Thoracic aorta (tissue), 2 donors: ENCODE measurements at regions not wholly inside any gene's neighbourhood (a gene's known extent, or its start where the extent isn't known, plus 50 kb on each side); places are given as distances from the start of the nearest gene placed in this dataset.

Source experiments
- ATAC-seq: fragments of 150-250 bp; one replicate; pipeline ENCODE4 v1.8.0; 2017; ENCODE audit warnings: low read depth; ENCODE audit not compliant: insufficient number of reproducible peaks, low FRiP score
- DNase-seq: peaks from one replicate; pipeline ENCODE4 v3.0.0-alpha.2; 2020; ENCODE audit warnings: low spot score
- H3K27ac ChIP-seq, 2 donors: fragments of 200-600 bp; sonication (generic); 1 replicate in 1 of 2; 2 replicates in 1 of 2; pipeline ENCODE4 v1.5.1; 2016; ENCODE audit warnings: mild to moderate bottlenecking in 2 of 2, moderate library complexity in 2 of 2
- H3K27me3 ChIP-seq: fragments of 200-600 bp; sonication (generic); replicated peaks from 2 replicates; pipeline ENCODE4 v1.6.0; 2016; ENCODE audit warnings: mild to moderate bottlenecking; ENCODE audit not compliant: insufficient read depth
- H3K36me3 ChIP-seq: fragments of 200-600 bp; sonication (generic); one replicate; pipeline ENCODE4 v1.5.1; 2016
- H3K4me1 ChIP-seq, 2 donors: fragments of 200-600 bp; sonication (generic); 1 replicate in 1 of 2; 2 replicates in 1 of 2; pipeline versions ENCODE4 v1.5.1 to v1.6.0; 2016; ENCODE audit warnings: low read depth in 2 of 2, mild to moderate bottlenecking in 1 of 2; ENCODE audit not compliant: control insufficient read depth in 1 of 2
- H3K4me3 ChIP-seq: fragments of 200-600 bp; sonication (generic); 2 replicates; pipeline ENCODE4 v1.5.1; 2016; ENCODE audit warnings: mild to moderate bottlenecking
- H3K9me3 ChIP-seq: fragments of 200-600 bp; sonication (generic); 2 replicates; pipeline ENCODE4 v1.5.1; 2016
- CTCF ChIP-seq: fragments of 200-600 bp; sonication (generic); IDR thresholded peaks from one replicate; pipeline ENCODE4 v1.5.1; 2019; ENCODE audit warnings: antibody characterized with exemption

- no peak for ATAC-seq
- no peak for DNase-seq
- H3K27me3 ChIP-seq, result no peaks in the 10 kb centered on the region
- no peaks in the 10 kb centered on the region for H3K4me1 ChIP-seq
- no peak for TF ChIP-seq CTCF
- no peak overlapping the region for H3K4me3 ChIP-seq
- no peaks in the 10 kb centered on the region for H3K9me3 ChIP-seq
- no peaks in the 10 kb centered on the region for H3K36me3 ChIP-seq
- H3K27ac ChIP-seq, result no peak overlapping the region
These were observed 82.1 kb upstream of the IL33 start for GRCh38 chr9:6133346-6134063.

GRCh38 chr9:6132650-6133049 lies 83.0 kb upstream of the IL33 start:
- Histone ChIP-seq H3K36me3 (no peaks in the 10 kb centered on the region), H3K27me3 (no peaks in the 10 kb centered on the region), H3K4me1 (no peaks in the 10 kb centered on the region), H3K9me3 (no peaks in the 10 kb centered on the region), H3K27ac (no peak overlapping the region), H3K4me3 (no peak overlapping the region)
- DNase-seq (no peak), ATAC-seq (no peak)
- TF ChIP-seq CTCF, result no peak

DNA sequence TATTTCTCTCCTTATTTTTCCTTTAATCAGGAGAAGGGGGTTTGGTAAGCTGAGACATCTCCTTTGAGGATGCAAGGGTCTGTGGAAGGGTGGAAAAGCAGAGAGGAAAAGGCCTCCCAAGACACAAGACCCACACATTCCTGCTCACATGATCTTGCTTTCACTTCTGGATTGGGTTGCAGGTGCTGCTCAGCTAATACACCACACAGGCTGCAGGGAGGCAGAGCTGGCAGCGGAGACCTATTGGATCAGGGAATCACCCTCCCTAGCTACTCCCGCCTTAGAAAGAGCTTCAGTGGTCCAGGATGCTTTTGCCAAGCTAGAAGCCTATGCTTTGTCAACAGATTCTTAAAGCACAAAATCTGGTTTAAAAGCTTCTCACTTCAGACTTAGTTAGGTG lies 87.6 kb upstream of the IL33 start:
- H3K27ac ChIP-seq, result no peak overlapping the region
- no peak overlapping the region for H3K4me3 ChIP-seq
- no peak for ATAC-seq
- H3K36me3 ChIP-seq, result no peaks in the 10 kb centered on the region
- H3K9me3 ChIP-seq, result no peaks in the 10 kb centered on the region
- H3K27me3 ChIP-seq, result no peaks in the 10 kb centered on the region
- H3K4me1 ChIP-seq, result no peaks in the 10 kb centered on the region
- DNase-seq, result no peak
- no peak for TF ChIP-seq CTCF

- no peak for ATAC-seq
- TF ChIP-seq CTCF, result no peak
- H3K27ac ChIP-seq, result no peak overlapping the region
These were observed 89.2 kb upstream of the IL33 start for GRCh38 chr9:6126377-6126776.

GRCh38 chr9:6123416-6123815 lies 92.2 kb upstream of the IL33 start:
- no peak overlapping the region for H3K27ac ChIP-seq
- DNase-seq (no peak), ATAC-seq (no peak)
- no peaks in the 10 kb centered on the region for H3K4me1 ChIP-seq
- H3K36me3 ChIP-seq, result no peaks in the 10 kb centered on the region
- TF ChIP-seq CTCF, result no peak
- no peaks in the 10 kb centered on the region for H3K27me3 ChIP-seq
- H3K9me3 ChIP-seq, result no peaks in the 10 kb centered on the region
- no peak overlapping the region for H3K4me3 ChIP-seq

More at GRCh38 chr9:6126377-6126776, 89.2 kb upstream of the IL33 start:
- no peaks in the 10 kb centered on the region for H3K9me3 ChIP-seq
- no peaks in the 10 kb centered on the region for H3K27me3 ChIP-seq
- no peaks in the 10 kb centered on the region for H3K36me3 ChIP-seq
- no peaks in the 10 kb centered on the region for H3K4me1 ChIP-seq
- no peak overlapping the region for H3K4me3 ChIP-seq
- no peak for DNase-seq
